ENCODE measurements at regions not wholly inside any gene's neighbourhood (a gene's known extent, or its start where the extent isn't known, plus 50 kb on each side); places are given as distances from the start of the nearest gene placed in this dataset.

- DNase-seq (ENCODE audit: low read depth) = no peak
Measured at GRCh38 chr6:54718541-54719023, 128.0 kb upstream of the FAM83B start.

- DNase-seq (ENCODE audit: low read depth) = no peak
Measured at GRCh38 chr6:54719131-54719530, 127.4 kb upstream of the FAM83B start.

DNA sequence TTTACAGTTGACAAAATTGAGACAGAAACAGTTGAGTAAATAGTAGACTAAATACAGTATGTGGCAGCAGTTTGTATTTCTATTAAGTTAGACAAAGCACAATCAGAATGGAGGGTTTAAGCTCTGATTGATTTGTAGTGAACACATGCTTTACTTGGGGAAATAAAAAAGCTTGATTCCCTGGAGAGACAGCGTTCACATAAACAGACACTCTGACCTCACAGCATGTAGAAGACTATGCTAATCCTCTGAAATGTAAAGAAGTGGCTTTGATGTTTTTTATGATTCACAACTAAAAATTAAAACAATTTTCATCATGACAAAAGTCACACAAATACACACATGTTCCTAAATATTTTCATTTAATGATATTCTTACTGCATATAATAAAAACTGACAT is 126.9 kb upstream of the FAM83B start:
- DNase-seq (ENCODE audit: low read depth) = no peak

GRCh38 chr6:54722328-54722727 is 124.2 kb upstream of the FAM83B start:
- DNase-seq (ENCODE audit: low read depth) = no peak

DNA sequence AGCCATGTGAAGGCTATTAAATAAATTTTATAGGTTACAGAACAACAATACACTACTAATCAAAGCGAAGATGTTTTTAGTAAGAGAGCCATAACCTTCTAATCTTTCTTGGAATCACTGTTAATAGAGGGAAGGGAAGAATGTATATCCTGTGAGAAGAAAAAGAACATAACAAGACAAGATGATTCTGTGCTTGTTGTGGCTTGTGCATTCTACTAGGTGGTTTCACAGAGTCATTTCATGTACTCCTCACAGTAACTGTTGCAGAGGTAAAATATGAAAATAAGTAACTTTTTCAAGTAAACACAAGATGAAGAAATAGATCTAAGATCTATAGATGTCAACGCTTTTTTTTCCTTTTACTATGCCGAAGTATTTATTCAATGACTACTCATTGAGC is 116.9 kb upstream of the FAM83B start:
- DNase-seq (ENCODE audit: low read depth) = no peak

GRCh38 chr6:54730767-54731630 is 115.6 kb upstream of the FAM83B start:
- DNase-seq (ENCODE audit: low read depth) = no peak

GRCh38 chr6:54737247-54737646 is 109.3 kb upstream of the FAM83B start:
- no peak for DNase-seq (ENCODE audit: low read depth)

DNA sequence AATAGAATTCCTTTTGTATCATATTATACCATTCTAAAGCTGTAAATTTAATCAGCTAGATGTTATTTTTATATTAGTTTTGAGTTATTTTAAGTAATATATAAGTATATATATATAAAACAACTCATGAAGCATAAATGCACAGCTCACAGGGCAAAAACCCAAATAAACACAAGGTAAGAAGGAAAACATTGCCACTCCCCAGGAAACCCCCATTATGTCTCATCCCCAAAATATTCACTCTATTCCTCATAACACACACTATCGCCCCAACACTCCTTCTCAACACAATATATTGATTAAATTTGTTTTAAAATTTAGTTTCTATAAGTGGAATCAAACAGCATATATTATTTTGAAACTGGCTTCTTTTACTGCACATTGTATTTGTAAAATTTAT is 98.6 kb upstream of the FAM83B start:
- DNase-seq (ENCODE audit: low read depth) = no peak

GRCh38 chr6:54754406-54754805 is 92.2 kb upstream of the FAM83B start:
- DNase-seq (ENCODE audit: low read depth) = no peak

DNA sequence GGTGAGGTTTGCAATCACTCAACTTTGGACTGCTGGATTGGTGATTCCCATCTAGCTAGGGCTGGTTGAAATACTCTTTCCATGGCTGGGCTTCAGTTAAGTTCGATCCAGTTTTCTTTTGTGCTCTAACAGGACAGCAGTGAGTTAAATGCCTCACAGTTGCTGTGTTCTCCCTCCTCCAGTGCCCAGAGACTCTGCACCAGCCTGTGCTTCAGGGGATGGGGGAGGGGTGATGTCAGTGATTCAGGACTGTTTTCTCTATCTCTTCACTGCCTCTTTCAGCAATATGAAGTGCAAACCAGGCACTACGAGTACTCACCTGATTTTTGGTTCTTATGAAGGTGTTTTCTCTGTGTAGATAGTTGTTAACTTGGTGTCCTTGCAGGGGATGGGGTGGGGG is 88.2 kb upstream of the FAM83B start:
- no peak for DNase-seq (ENCODE audit: low read depth)

DNA sequence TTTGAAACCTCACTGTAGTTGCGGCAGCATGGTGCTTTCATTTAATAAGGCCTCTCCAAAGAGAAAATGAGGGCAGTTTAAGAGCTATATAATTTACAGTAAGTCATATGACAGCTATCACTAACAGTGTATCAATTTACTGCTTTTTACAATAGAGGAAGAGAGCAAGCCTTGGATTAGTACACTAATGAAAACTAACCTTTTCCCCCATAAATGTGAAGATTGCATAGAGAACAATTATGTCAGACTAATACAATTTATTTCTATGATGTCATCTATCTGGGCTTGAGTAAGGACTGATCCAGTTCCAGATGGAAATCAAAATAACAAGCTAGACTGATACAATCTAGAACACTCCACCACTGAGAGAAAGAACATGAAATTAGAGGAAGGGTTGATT is 78.1 kb upstream of the FAM83B start:
- no peak for DNase-seq (ENCODE audit: low read depth)

- DNase-seq (ENCODE audit: low read depth) = no peak
Measured at GRCh38 chr6:54770328-54770727, 76.2 kb upstream of the FAM83B start.

- DNase-seq (ENCODE audit: low read depth) = no peak
Measured at GRCh38 chr6:54771968-54772367, 74.6 kb upstream of the FAM83B start.

GRCh38 chr6:54772610-54773009 is 74.0 kb upstream of the FAM83B start:
- no peak for DNase-seq (ENCODE audit: low read depth)

DNA sequence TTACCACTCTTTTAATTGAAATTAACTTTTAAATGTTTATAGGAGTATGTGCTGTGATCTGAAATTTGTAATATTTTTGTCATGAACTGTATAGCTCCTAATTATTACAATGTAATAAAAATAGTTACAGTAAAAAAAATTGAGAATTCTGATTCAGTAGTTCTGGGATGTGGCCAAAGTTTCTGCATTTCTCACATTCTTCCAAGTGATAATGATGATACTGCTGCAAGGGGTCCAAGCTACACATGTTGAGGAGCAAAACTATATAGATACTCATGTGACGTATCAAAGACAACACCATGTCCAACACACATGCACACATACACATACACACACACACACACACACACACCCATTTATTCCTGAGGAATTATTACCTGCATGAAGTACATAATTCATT is 71.0 kb upstream of the FAM83B start:
- DNase-seq (ENCODE audit: low read depth) = no peak

- no peak for DNase-seq (ENCODE audit: low read depth)
Measured at GRCh38 chr6:54776891-54777290, 69.7 kb upstream of the FAM83B start.

DNA sequence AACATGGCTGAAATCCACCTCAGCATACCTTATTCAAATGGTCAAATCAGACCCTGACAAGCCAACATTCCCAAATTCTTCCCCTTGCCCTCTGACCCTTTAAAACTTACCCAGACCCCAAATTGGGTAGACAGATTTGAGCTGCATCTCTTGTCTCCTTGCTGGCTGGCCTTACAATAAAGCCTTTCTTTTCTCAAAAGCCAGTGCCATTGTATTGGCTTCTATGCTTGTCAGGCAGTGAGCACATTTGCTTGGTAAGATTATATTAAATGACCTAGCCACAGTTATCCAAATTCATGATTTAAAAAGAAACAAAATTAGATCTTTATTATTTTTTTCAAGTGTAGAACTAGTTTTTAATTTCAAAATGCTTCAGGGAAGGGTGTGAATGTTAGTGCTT is 67.8 kb upstream of the FAM83B start:
- DNase-seq (ENCODE audit: low read depth) = no peak

GRCh38 chr6:54784011-54784410 is 62.6 kb upstream of the FAM83B start:
- no peak for DNase-seq (ENCODE audit: low read depth)

DNA sequence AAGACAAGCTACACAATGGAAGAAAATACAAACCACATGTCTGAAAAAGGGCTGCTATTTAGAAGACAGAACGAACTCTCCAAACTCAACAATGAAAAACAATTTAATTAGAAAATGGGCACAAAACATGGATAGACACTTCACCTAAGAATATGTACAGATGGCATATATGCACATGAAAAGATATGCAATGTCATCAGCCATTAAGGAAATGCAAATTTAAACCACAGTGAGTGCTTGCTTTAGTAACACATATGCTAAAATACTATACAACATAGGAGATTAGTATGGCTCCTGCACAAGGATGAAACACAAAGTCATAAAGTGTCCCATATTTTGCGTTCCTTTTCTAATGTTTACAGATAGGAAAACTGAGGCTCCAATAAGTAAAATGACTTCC is 60.4 kb upstream of the FAM83B start:
- no peak for DNase-seq (ENCODE audit: low read depth)

GRCh38 chr6:54787825-54788224 is 58.7 kb upstream of the FAM83B start:
- DNase-seq (ENCODE audit: low read depth) = no peak
